ENCODE measurements at regions not wholly inside any gene's neighbourhood (a gene's known extent, or its start where the extent isn't known, plus 50 kb on each side); places are given as distances from the start of the nearest gene placed in this dataset.

GRCh38 chr18:32520771-32521170 lies 50.1 kb upstream of the GAREM1 start:
- no peaks in the 10 kb centered on the region for H3K9me3 ChIP-seq (ENCODE audit: low read length)
- H3K9ac ChIP-seq (ENCODE audit: low read length): no peak overlapping the region
- no peaks in the 10 kb centered on the region for H3F3A ChIP-seq (ENCODE audit: insufficient read depth, low read length, poor library complexity, severe bottlenecking)
- no peaks in the 10 kb centered on the region for H3K9me2 ChIP-seq (ENCODE audit: insufficient read depth, low read length)
- no peaks in the 10 kb centered on the region for H4K20me1 ChIP-seq (ENCODE audit: insufficient read depth)
- H3K4me3 ChIP-seq (ENCODE audit: low read length): no peak overlapping the region
- H3K27ac ChIP-seq (ENCODE audit: low read length): no peak overlapping the region
- no peak overlapping the region for H3K4me2 ChIP-seq (ENCODE audit: low read length)
- H3K36me3 ChIP-seq (ENCODE audit: insufficient read depth, low read length): no peaks in the 10 kb centered on the region
- H2AFZ ChIP-seq (ENCODE audit: low read depth, low read length): no peak overlapping the region
- no peak for TF ChIP-seq TAF1 (IDR thresholded peaks at IDR 0.05; ENCODE audit: low read depth)
- no peak for TF ChIP-seq REST (IDR thresholded peaks at IDR 0.05; ENCODE audit: borderline replicate concordance)
- TF ChIP-seq CTCF (IDR thresholded peaks at IDR 0.05; ENCODE audit: poor library complexity, severe bottlenecking): no peak
- TF ChIP-seq EP300 (conservative IDR thresholded peaks at IDR 0.05; ENCODE audit: poor library complexity, severe bottlenecking): no peak
- no peak for TF ChIP-seq EZH2 (IDR thresholded peaks at IDR 0.05; ENCODE audit: borderline replicate concordance, insufficient read depth, low read length, poor library complexity, severe bottlenecking)
- no peak for TF ChIP-seq MXI1 (conservative IDR thresholded peaks at IDR 0.05; ENCODE audit: poor library complexity, severe bottlenecking)
- TF ChIP-seq RAD21 (conservative IDR thresholded peaks at IDR 0.05): no peak
- TF ChIP-seq SMC3 (conservative IDR thresholded peaks at IDR 0.05; ENCODE audit: poor library complexity): no peak
- no peak for TF ChIP-seq POLR2AphosphoS5 (IDR thresholded peaks at IDR 0.05)
- no peaks in the 10 kb centered on the region for H3K79me2 ChIP-seq (replicated peaks; ENCODE audit: insufficient read depth, low read length)
- H3K27me3 ChIP-seq (ENCODE audit: insufficient read depth, low read depth, low read length): no peaks in the 10 kb centered on the region

Data from neural cell (in vitro differentiated cells).